ENCODE measurements at regions not wholly inside any gene's neighbourhood (a gene's known extent, or its start where the extent isn't known, plus 50 kb on each side); places are given as distances from the start of the nearest gene placed in this dataset.

DNA sequence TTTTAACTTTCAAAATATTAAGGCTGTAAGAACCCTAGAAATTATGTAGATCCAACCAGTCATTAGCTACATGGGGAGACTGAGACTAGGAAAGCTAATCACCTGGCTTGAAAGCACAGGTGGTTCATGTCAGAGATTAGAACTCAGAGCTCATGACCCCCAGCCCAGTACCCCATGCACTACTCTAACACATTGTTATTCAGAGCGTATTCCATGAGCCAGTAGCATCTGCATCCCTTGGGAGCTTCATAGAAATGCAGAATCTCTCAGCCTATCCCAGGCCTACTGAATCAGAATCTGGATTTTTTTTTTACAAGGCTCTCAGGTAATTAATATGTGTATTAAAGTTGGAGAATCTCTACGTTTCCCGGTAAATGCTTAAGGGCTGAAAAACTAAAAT, 161.7 kb downstream of the BTG1 start:
- TF ChIP-seq, protein P1, sequence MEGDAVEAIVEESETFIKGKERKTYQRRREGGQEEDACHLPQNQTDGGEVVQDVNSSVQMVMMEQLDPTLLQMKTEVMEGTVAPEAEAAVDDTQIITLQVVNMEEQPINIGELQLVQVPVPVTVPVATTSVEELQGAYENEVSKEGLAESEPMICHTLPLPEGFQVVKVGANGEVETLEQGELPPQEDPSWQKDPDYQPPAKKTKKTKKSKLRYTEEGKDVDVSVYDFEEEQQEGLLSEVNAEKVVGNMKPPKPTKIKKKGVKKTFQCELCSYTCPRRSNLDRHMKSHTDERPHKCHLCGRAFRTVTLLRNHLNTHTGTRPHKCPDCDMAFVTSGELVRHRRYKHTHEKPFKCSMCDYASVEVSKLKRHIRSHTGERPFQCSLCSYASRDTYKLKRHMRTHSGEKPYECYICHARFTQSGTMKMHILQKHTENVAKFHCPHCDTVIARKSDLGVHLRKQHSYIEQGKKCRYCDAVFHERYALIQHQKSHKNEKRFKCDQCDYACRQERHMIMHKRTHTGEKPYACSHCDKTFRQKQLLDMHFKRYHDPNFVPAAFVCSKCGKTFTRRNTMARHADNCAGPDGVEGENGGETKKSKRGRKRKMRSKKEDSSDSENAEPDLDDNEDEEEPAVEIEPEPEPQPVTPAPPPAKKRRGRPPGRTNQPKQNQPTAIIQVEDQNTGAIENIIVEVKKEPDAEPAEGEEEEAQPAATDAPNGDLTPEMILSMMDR (conservative IDR thresholded peaks at IDR 0.05; ENCODE audit: low read depth, low read length): no peak
- TF ChIP-seq EZH2 (IDR thresholded peaks at IDR 0.05; ENCODE audit: borderline replicate concordance, low read depth, low read length, poor library complexity, severe bottlenecking): no peak

Data from A673 (cell line).